MCF 10A (cell line): ENCODE measurements at regions not wholly inside any gene's neighbourhood (a gene's known extent, or its start where the extent isn't known, plus 50 kb on each side); places are given as distances from the start of the nearest gene placed in this dataset.

ENCODE experiments used
- BruUV-seq: library from RNA; stranded (reverse); fragments of 400-500 nt; replicated peaks from 2 replicates; lab custom pipeline; 2021; lab: Mats Ljungman, UMichigan
- CTCF ChIA-PET: fragments of 300-600 bp; sonication (Branson Sonifier 250); formaldehyde crosslinking; extraction: SDS; loops from one replicate; lab custom pipeline; 2021; ENCODE audit warnings: antibody characterized with exemption, inconsistent platforms; lab: Yijun Ruan, JAX
- POLR2A ChIA-PET: fragments of 300-600, 350-650 bp; sonication (Branson Sonifier 250); formaldehyde crosslinking; extraction: SDS; loops from one replicate; lab custom pipeline; 2020; ENCODE audit warnings: antibody characterized with exemption, inconsistent platforms; lab: Yijun Ruan, JAX
- DNase-seq: peaks from one replicate; pipeline ENCODE4 v3.0.0-alpha.2; 2018; ENCODE audit not compliant: unreplicated experiment
- H3K27ac Mint-ChIP-seq: one replicate; pipeline ENCODE4 v1.8.0; 2022; ENCODE audit warnings: mild to moderate bottlenecking, low read depth, mixed read lengths; ENCODE audit not compliant: unreplicated experiment
- H3K27me3 Mint-ChIP-seq: one replicate; pipeline ENCODE4 v1.8.0; 2022; ENCODE audit warnings: mixed read lengths; ENCODE audit not compliant: insufficient read depth, unreplicated experiment
- H3K36me3 Mint-ChIP-seq: one replicate; pipeline ENCODE4 v1.8.0; 2022; ENCODE audit warnings: mild to moderate bottlenecking, moderate library complexity, mixed read lengths; ENCODE audit not compliant: insufficient read depth, unreplicated experiment
- H3K4me1 Mint-ChIP-seq: one replicate; pipeline ENCODE4 v1.8.0; 2022; ENCODE audit warnings: mixed read lengths; ENCODE audit not compliant: insufficient read depth, unreplicated experiment
- H3K4me3 Mint-ChIP-seq: one replicate; pipeline ENCODE4 v1.8.0; 2022; ENCODE audit warnings: mild to moderate bottlenecking, moderate library complexity, mixed read lengths; ENCODE audit not compliant: unreplicated experiment
- H3K9me3 Mint-ChIP-seq: one replicate; pipeline ENCODE4 v1.8.0; 2022; ENCODE audit warnings: mixed read lengths; ENCODE audit not compliant: unreplicated experiment
- intact Hi-C: fragments of 100-400 bp; cut with micrococcal nuclease; formaldehyde crosslinking; loops from 2 replicates; pipeline ENCODE4 v1.14.1; 2022
- TF ChIP-seq, protein P1 (sequence below): fragments of 200-600 bp; IDR thresholded peaks from one replicate; pipeline ENCODE4 v1.8.0; 2022; ENCODE audit warnings: antibody characterized with exemption, mild to moderate bottlenecking; ENCODE audit not compliant: unreplicated experiment

GRCh38 chr7:12158334-12159060, 52.6 kb upstream of the TMEM106B start:
- peak; percentile 24 for DNase-seq
- intact Hi-C loops: no loop called here
- Mint-ChIP-seq H3K4me1 (no peaks in the 10 kb centered on the region), H3K36me3 (no peaks in the 10 kb centered on the region), H3K4me3 (no peak overlapping the region), H3K27ac (no peak overlapping the region), H3K27me3 (peaks cover 11% of the 10 kb centered on the region), H3K9me3 (no peaks in the 10 kb centered on the region)
- ChIA-PET POLR2A (no interaction called here), CTCF (no interaction called here)
- no TSS peak for BruUV-seq
- TF ChIP-seq, protein P1, sequence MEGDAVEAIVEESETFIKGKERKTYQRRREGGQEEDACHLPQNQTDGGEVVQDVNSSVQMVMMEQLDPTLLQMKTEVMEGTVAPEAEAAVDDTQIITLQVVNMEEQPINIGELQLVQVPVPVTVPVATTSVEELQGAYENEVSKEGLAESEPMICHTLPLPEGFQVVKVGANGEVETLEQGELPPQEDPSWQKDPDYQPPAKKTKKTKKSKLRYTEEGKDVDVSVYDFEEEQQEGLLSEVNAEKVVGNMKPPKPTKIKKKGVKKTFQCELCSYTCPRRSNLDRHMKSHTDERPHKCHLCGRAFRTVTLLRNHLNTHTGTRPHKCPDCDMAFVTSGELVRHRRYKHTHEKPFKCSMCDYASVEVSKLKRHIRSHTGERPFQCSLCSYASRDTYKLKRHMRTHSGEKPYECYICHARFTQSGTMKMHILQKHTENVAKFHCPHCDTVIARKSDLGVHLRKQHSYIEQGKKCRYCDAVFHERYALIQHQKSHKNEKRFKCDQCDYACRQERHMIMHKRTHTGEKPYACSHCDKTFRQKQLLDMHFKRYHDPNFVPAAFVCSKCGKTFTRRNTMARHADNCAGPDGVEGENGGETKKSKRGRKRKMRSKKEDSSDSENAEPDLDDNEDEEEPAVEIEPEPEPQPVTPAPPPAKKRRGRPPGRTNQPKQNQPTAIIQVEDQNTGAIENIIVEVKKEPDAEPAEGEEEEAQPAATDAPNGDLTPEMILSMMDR: no peak

- CTCF ChIA-PET: interaction anchor here (0.8 to 1.2 kb wide), 2 partner anchors 22 to 36 kb away, joined by 3 read pairs; no protein-coding TSS in a partner anchor
- intact Hi-C loops: no loop called here
- no peaks in the 10 kb centered on the region for H3K27me3 Mint-ChIP-seq
- POLR2A ChIA-PET: no interaction called here
- H3K27ac Mint-ChIP-seq: no peak overlapping the region
- no peaks in the 10 kb centered on the region for H3K9me3 Mint-ChIP-seq
- BruUV-seq: no TSS peak
- no peaks in the 10 kb centered on the region for H3K4me1 Mint-ChIP-seq
- H3K4me3 Mint-ChIP-seq: no peak overlapping the region
- no peak for DNase-seq
- no peaks in the 10 kb centered on the region for H3K36me3 Mint-ChIP-seq
- TF ChIP-seq, protein P1: no peak
Measured at GRCh38 chr7:12161146-12161545, 49.9 kb upstream of the TMEM106B start.
